ENCODE measurements at regions not wholly inside any gene's neighbourhood (a gene's known extent, or its start where the extent isn't known, plus 50 kb on each side); places are given as distances from the start of the nearest gene placed in this dataset.

GRCh38 chr10:31081937-31082840 lies 50.5 kb upstream of the ZNF438 start:
- TF ChIP-seq CTCF (IDR thresholded peaks at IDR 0.05; ENCODE audit: unreplicated experiment), result no peak
- DNase-seq (ENCODE audit: low spot score in 2 of 2, unreplicated experiment in 2 of 2), result no peak
- Mint-ChIP-seq H3K4me3 (no peak overlapping the region), H3K27me3 (ENCODE audit: low read depth) (peaks cover 2% of the 10 kb centered on the region), H3K27ac (no peak overlapping the region), H3K36me3 (no peaks in the 10 kb centered on the region), H3K4me1 (no peaks in the 10 kb centered on the region), H3K9me3 (no peaks in the 10 kb centered on the region)

GRCh38 chr10:31083765-31084184 lies 52.1 kb upstream of the ZNF438 start:
- H3K27me3 Mint-ChIP-seq (ENCODE audit: low read depth), result peaks cover 2% of the 10 kb centered on the region
- no peaks in the 10 kb centered on the region for H3K36me3 Mint-ChIP-seq
- no peak overlapping the region for H3K27ac Mint-ChIP-seq
- H3K9me3 Mint-ChIP-seq, result no peaks in the 10 kb centered on the region
- no peak for TF ChIP-seq CTCF (IDR thresholded peaks at IDR 0.05; ENCODE audit: unreplicated experiment)
- DNase-seq (ENCODE audit: low spot score in 2 of 2, unreplicated experiment in 2 of 2), result no peak
- H3K4me1 Mint-ChIP-seq, result no peaks in the 10 kb centered on the region
- no peak overlapping the region for H3K4me3 Mint-ChIP-seq

- no peak overlapping the region for H3K4me3 Mint-ChIP-seq
- TF ChIP-seq CTCF (IDR thresholded peaks at IDR 0.05; ENCODE audit: unreplicated experiment), result no peak
- H3K27ac Mint-ChIP-seq, result no peak overlapping the region
- DNase-seq (ENCODE audit: low spot score in 2 of 2, unreplicated experiment in 2 of 2), result no peak
- no peaks in the 10 kb centered on the region for H3K27me3 Mint-ChIP-seq (ENCODE audit: low read depth)
- no peaks in the 10 kb centered on the region for H3K4me1 Mint-ChIP-seq
- H3K36me3 Mint-ChIP-seq, result no peaks in the 10 kb centered on the region
- H3K9me3 Mint-ChIP-seq, result no peaks in the 10 kb centered on the region
Measured at GRCh38 chr10:31087011-31087410, 55.3 kb upstream of the ZNF438 start.

GRCh38 chr10:31087851-31088250 lies 56.2 kb upstream of the ZNF438 start:
- H3K36me3 Mint-ChIP-seq, result no peaks in the 10 kb centered on the region
- H3K4me1 Mint-ChIP-seq, result no peaks in the 10 kb centered on the region
- no peaks in the 10 kb centered on the region for H3K9me3 Mint-ChIP-seq
- TF ChIP-seq CTCF (IDR thresholded peaks at IDR 0.05; ENCODE audit: unreplicated experiment), result no peak
- H3K27me3 Mint-ChIP-seq (ENCODE audit: low read depth), result no peaks in the 10 kb centered on the region
- no peak overlapping the region for H3K27ac Mint-ChIP-seq
- no peak for DNase-seq (ENCODE audit: low spot score in 2 of 2, unreplicated experiment in 2 of 2)
- H3K4me3 Mint-ChIP-seq, result no peak overlapping the region

- no peak for DNase-seq (ENCODE audit: low spot score in 2 of 2, unreplicated experiment in 2 of 2)
Measured at GRCh38 chr10:31090894-31091607, 59.4 kb upstream of the ZNF438 start.

More at GRCh38 chr10:31090894-31091607, 59.4 kb upstream of the ZNF438 start:
- Mint-ChIP-seq H3K27me3 (ENCODE audit: low read depth) (peaks cover 3% of the 10 kb centered on the region), H3K9me3 (no peaks in the 10 kb centered on the region), H3K27ac (no peak overlapping the region), H3K36me3 (no peaks in the 10 kb centered on the region), H3K4me1 (no peaks in the 10 kb centered on the region), H3K4me3 (no peak overlapping the region)
- TF ChIP-seq CTCF (IDR thresholded peaks at IDR 0.05; ENCODE audit: unreplicated experiment), result no peak

Measured in mesothelial cell of epicardium (in vitro differentiated cells).